Endothelial cell (in vitro differentiated cells): ENCODE measurements at regions not wholly inside any gene's neighbourhood (a gene's known extent, or its start where the extent isn't known, plus 50 kb on each side); places are given as distances from the start of the nearest gene placed in this dataset.

Experiments used
- DNase-seq: peaks from one replicate; pipeline ENCODE4 v3.0.0; 2021; ENCODE audit warnings: low spot score
- H3K27ac Mint-ChIP-seq: one replicate; pipeline ENCODE4 v1.8.0; 2021; ENCODE audit warnings: mixed read lengths, inconsistent platforms; ENCODE audit not compliant: unreplicated experiment
- H3K27me3 Mint-ChIP-seq: one replicate; pipeline ENCODE4 v1.8.0; 2021; ENCODE audit warnings: mild to moderate bottlenecking, moderate library complexity, mixed read lengths, inconsistent platforms; ENCODE audit not compliant: unreplicated experiment
- H3K36me3 Mint-ChIP-seq: one replicate; pipeline ENCODE4 v1.8.0; 2021; ENCODE audit warnings: mild to moderate bottlenecking, low read depth, mixed read lengths, inconsistent platforms; ENCODE audit not compliant: unreplicated experiment
- H3K4me1 Mint-ChIP-seq: one replicate; pipeline ENCODE4 v1.8.0; 2021; ENCODE audit warnings: mild to moderate bottlenecking, mixed read lengths, inconsistent platforms; ENCODE audit not compliant: unreplicated experiment
- H3K4me3 Mint-ChIP-seq: one replicate; pipeline ENCODE4 v1.8.0; 2021; ENCODE audit warnings: mild to moderate bottlenecking, mixed read lengths, inconsistent platforms; ENCODE audit not compliant: unreplicated experiment
- H3K9me3 Mint-ChIP-seq: one replicate; pipeline ENCODE4 v1.8.0; 2021; ENCODE audit warnings: mixed read lengths, inconsistent platforms; ENCODE audit not compliant: unreplicated experiment
- CTCF ChIP-seq: fragments of 200-600 bp; sonication (generic); IDR thresholded peaks from one replicate; pipeline ENCODE4 v1.5.0; 2021; ENCODE audit warnings: antibody characterized with exemption; ENCODE audit not compliant: unreplicated experiment

DNA sequence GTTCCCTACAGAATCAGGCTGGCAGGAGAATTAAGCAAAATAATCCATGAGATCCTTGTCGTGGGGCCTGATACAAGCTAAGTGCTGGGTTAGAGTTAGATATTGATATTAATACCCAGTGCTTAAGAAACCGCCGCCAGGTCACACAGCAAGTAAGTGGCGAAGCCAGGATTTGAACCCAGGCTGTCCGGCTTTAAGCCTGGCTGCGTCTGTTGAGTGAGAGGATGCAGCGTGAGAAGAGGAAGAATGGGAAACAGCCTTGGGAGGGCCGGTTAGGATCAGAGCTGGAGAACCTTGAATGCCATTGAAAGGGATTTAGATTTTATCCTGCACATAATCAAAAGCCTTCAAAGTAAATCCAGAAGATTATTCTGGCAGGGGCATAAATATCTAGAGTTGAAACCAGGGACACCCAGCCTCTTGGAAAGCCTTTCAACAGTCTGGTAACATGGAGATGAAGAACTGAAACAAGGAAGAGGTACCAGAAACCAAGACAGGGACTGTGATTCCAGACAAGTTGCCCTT is 64.8 kb upstream of the HELT start:
- no peak for TF ChIP-seq CTCF

GRCh38 chr4:184953971-184954370 is 64.3 kb upstream of the HELT start:
- Mint-ChIP-seq H3K4me1 (peaks cover 15% of the 10 kb centered on the region), H3K36me3 (no peaks in the 10 kb centered on the region), H3K4me3 (no peak overlapping the region), H3K27ac (no peak overlapping the region), H3K27me3 (no peaks in the 10 kb centered on the region), H3K9me3 (no peaks in the 10 kb centered on the region)
- no peak for DNase-seq
- no peak for TF ChIP-seq CTCF

More for the DNA sequence above, 64.8 kb upstream of the HELT start:
- Mint-ChIP-seq H3K27ac (no peak overlapping the region), H3K36me3 (no peaks in the 10 kb centered on the region), H3K27me3 (no peaks in the 10 kb centered on the region), H3K4me1 (peaks cover 19% of the 10 kb centered on the region), H3K9me3 (no peaks in the 10 kb centered on the region), H3K4me3 (no peak overlapping the region)
- no peak for DNase-seq

DNA sequence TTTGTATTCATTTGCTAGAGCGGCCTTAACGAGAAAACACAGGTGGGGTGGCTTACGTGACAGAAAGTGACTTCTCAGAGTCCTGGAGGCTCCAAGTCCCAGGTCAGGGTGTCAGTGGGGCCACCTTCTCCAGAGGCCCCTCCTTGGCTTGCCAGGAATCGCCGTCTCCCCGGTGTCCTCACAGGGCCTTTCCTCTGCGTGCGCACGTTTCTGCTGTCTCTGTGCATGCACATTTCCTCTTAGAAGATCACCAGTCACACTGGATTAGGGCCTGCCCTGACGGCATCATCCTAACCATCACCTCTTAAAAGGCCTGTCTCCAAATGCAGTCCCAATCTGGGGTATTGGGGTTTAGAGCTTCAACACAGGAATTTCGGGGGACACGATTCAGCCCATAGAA is 63.8 kb upstream of the HELT start:
- Mint-ChIP-seq H3K36me3 (no peaks in the 10 kb centered on the region), H3K4me3 (no peak overlapping the region), H3K9me3 (no peaks in the 10 kb centered on the region), H3K27ac (no peak overlapping the region), H3K4me1 (peaks cover 11% of the 10 kb centered on the region), H3K27me3 (no peaks in the 10 kb centered on the region)
- TF ChIP-seq CTCF, result no peak
- DNase-seq, result no peak

DNA sequence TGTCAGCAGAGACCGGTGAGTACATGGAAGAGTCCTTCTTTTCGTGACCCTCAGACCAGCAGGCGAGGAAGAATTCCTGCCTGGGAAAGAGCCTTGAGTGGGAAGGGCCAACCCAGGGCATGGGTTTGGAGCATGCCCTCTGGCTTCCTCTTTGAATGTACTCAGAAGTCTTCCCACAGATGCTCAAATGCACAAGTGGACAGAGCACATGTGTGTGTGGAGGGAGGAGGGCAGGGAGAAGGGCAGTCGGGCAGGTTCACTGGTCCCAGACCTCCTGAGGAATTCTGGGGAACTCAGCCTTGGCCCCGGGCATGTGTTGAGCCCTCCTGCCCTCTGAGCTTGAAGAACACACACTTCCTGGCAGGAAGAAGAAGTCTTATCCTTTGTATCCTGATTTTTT is 63.2 kb upstream of the HELT start:
- TF ChIP-seq CTCF, result no peak
- no peaks in the 10 kb centered on the region for H3K9me3 Mint-ChIP-seq
- H3K36me3 Mint-ChIP-seq, result no peaks in the 10 kb centered on the region
- H3K4me3 Mint-ChIP-seq, result no peak overlapping the region
- no peaks in the 10 kb centered on the region for H3K27me3 Mint-ChIP-seq
- H3K4me1 Mint-ChIP-seq, result peaks cover 11% of the 10 kb centered on the region
- no peak for DNase-seq
- H3K27ac Mint-ChIP-seq, result no peak overlapping the region

DNA sequence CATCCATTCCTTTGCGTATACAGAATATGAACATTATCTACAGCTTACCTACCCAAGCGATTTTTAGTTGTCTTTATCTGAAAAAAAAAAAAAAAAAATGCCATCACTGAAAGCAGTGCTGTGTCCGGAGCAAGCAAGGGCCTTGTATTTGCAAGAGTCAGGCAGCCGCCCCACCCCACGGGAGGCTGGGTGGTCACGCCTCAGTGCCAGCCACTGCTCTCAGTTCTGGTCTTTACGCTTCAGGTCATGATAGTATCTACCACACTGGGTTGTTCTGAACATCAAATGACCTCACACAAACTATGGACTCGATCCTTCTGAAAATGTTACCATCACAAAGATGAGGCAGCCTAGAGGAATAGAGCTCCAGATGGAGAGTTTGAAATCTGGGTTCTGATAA is 62.7 kb upstream of the HELT start:
- H3K27ac Mint-ChIP-seq, result no peak overlapping the region
- H3K9me3 Mint-ChIP-seq, result no peaks in the 10 kb centered on the region

More for the DNA sequence above, 62.7 kb upstream of the HELT start:
- Mint-ChIP-seq H3K27me3 (no peaks in the 10 kb centered on the region), H3K36me3 (no peaks in the 10 kb centered on the region), H3K4me3 (no peak overlapping the region), H3K4me1 (peaks cover 11% of the 10 kb centered on the region)
- TF ChIP-seq CTCF, result no peak
- DNase-seq, result no peak
